GM12873 (cell line): ENCODE measurements at regions not wholly inside any gene's neighbourhood (a gene's known extent, or its start where the extent isn't known, plus 50 kb on each side); places are given as distances from the start of the nearest gene placed in this dataset.

Experiments
- CTCF ChIP-seq: IDR thresholded peaks from 2 replicates; pipeline ENCODE4 v1.5.1; 2012; ENCODE audit warnings: low read depth, mild to moderate bottlenecking, moderate library complexity, low read length, control low read depth; ENCODE audit not compliant: insufficient read depth; ENCODE audit errors: missing control alignments

GRCh38 chr1:61602663-61603062, 122.3 kb downstream of the TM2D1 start:
- no peak for TF ChIP-seq CTCF

GRCh38 chr1:61597601-61598000, 127.3 kb downstream of the TM2D1 start:
- TF ChIP-seq CTCF, result no peak

GRCh38 chr1:61593331-61593730, 131.6 kb downstream of the TM2D1 start:
- TF ChIP-seq CTCF, result no peak

- TF ChIP-seq CTCF, result no peak
Measured at GRCh38 chr1:61591351-61591750, 133.6 kb downstream of the TM2D1 start.

- TF ChIP-seq CTCF, result peak; percentile 92
Measured at GRCh38 chr1:61588736-61589672, 135.9 kb downstream of the TM2D1 start.

GRCh38 chr1:61585714-61586113, 139.2 kb downstream of the TM2D1 start:
- no peak for TF ChIP-seq CTCF

GRCh38 chr1:61583703-61584102, 141.2 kb downstream of the TM2D1 start:
- TF ChIP-seq CTCF, result no peak
